Activated CD4-positive, alpha-beta T cell treated with anti-CD3 and anti-CD28 coated beads for 36 hours (primary cell): ENCODE measurements at regions not wholly inside any gene's neighbourhood (a gene's known extent, or its start where the extent isn't known, plus 50 kb on each side); places are given as distances from the start of the nearest gene placed in this dataset.
"Not testable (repeated sequence)": the region's sequence is repeated elsewhere in the genome, so short reads cannot be mapped to it uniquely, and the experiment has no call there.

Experiments
- ATAC-seq: fragments of 200-7000 bp; cut with Tn5 transposase; one replicate; pipeline ENCODE4 v1.10.0; 2021; ENCODE audit warnings: mild to moderate bottlenecking, moderate library complexity
- CTCF ChIA-PET: fragments of 350-600 bp; sonication (Branson Sonifier 250); formaldehyde crosslinking; loops from one replicate; lab custom pipeline; 2021; ENCODE audit warnings: antibody characterized with exemption; lab: Charles Lee
- POLR2A ChIA-PET: fragments of 350-600 bp; sonication (Branson Sonifier 250); formaldehyde crosslinking; loops from one replicate; lab custom pipeline; 2021; ENCODE audit warnings: antibody characterized with exemption, inconsistent platforms; lab: Charles Lee
- DNase-seq: peaks from one replicate; pipeline ENCODE4 v3.0.0-alpha.2; 2020
- H3K27ac Mint-ChIP-seq: one replicate; pipeline ENCODE4 v1.8.0; 2021; ENCODE audit warnings: mixed read lengths
- H3K27me3 Mint-ChIP-seq: one replicate; pipeline ENCODE4 v1.8.0; 2021; ENCODE audit warnings: mixed read lengths
- H3K36me3 Mint-ChIP-seq: one replicate; pipeline ENCODE4 v1.8.0; 2021; ENCODE audit warnings: low read depth, mixed read lengths
- H3K4me1 Mint-ChIP-seq: one replicate; pipeline ENCODE4 v1.8.0; 2021; ENCODE audit warnings: mixed read lengths
- H3K4me3 Mint-ChIP-seq: one replicate; pipeline ENCODE4 v1.8.0; 2021; ENCODE audit warnings: mild to moderate bottlenecking, moderate library complexity, mixed read lengths
- H3K9me3 Mint-ChIP-seq: one replicate; pipeline ENCODE4 v1.8.0; 2021; ENCODE audit warnings: low read depth, mixed read lengths
- intact Hi-C, 2 experiments: fragments of 100-400 bp; cut with DNase I in 1 of 2; cut with micrococcal nuclease in 1 of 2; formaldehyde crosslinking; loops; one replicate each; pipeline versions ENCODE4 v1.14.2 to v1.15.1; 2022 to 2024; cut with DNase I, micrococcal nuclease

DNA sequence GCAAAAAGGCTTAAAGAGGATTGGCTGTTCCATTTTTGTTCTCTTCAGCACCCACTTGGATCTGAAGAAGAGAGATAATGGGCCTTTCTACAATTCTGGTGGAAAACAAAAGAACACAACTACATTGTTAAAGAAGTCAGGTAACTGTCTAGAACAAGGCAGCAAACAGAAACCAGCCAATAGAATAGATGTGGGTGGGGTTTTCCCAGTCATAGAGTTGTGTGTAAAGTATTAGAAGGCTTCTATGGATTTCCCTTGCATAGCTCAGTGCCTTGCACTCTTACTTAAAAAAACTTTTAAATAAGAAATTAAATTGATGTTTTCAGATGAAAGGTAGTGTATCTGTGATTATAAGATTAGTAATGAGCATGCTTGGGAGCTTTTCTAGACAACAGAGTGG is 462.7 kb upstream of the ATP11B start:
- H3K4me1 Mint-ChIP-seq, result no peaks in the 10 kb centered on the region
- H3K4me3 Mint-ChIP-seq, result no peak overlapping the region
- CTCF ChIA-PET, result no interaction called here
- H3K27me3 Mint-ChIP-seq, result no peaks in the 10 kb centered on the region
- no peak overlapping the region for H3K27ac Mint-ChIP-seq
- H3K36me3 Mint-ChIP-seq, result no peaks in the 10 kb centered on the region
- H3K9me3 Mint-ChIP-seq, result peaks cover 5% of the 10 kb centered on the region
- ATAC-seq (no peak), DNase-seq (no peak)
- intact Hi-C loops, result no loop called here
- POLR2A ChIA-PET, result no interaction called here

DNA sequence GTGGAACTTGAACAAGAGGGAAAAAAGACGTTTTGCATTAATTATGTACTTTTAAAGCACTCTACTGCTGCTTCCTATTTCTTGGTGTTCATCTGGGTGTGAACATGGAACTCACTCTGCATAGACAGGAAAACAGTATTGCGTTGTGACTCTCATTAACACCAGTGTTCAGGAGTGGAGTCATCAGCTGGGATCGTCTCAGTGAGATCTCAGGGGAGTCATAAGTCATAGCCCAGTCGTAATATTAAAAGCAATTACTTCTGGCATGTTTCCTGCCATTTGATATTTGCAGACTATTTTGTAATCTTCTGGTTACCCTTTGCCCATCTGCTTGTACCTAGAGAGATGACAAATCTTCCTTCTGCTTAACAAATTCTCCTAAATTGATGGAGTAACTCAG is 462.0 kb upstream of the ATP11B start:
- POLR2A ChIA-PET, result no interaction called here
- Mint-ChIP-seq H3K27ac (no peak overlapping the region), H3K4me3 (no peak overlapping the region), H3K27me3 (no peaks in the 10 kb centered on the region), H3K4me1 (no peaks in the 10 kb centered on the region), H3K9me3 (peaks cover 5% of the 10 kb centered on the region), H3K36me3 (no peaks in the 10 kb centered on the region)
- ATAC-seq (no peak), DNase-seq (no peak)
- intact Hi-C loops, result no loop called here
- CTCF ChIA-PET, result no interaction called here

DNA sequence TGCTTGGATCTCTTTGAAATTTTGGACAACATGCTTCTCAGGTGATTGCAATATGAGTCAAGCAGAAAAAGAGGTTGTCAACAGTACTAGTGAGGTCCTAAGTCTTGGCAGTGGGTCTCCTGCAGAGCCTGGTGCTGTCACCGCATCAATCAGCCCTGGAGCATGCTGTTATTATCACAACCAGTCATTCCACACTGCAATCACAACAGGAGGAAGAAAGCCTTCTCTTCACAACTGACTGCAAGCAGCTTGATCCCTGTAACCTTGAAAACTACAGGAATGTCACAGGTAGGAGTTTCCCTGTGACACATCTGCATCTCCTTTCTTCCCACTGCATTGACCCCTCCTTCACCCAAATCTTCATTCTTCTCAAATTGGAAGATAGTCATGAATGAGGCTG is 451.1 kb upstream of the ATP11B start:
- intact Hi-C loops, result no loop called here
- Mint-ChIP-seq H3K36me3 (no peaks in the 10 kb centered on the region), H3K9me3 (peaks cover 2% of the 10 kb centered on the region), H3K27me3 (no peaks in the 10 kb centered on the region), H3K4me1 (no peaks in the 10 kb centered on the region), H3K4me3 (no peak overlapping the region), H3K27ac (no peak overlapping the region)
- ATAC-seq (no peak), DNase-seq (no peak)
- CTCF ChIA-PET, result no interaction called here
- POLR2A ChIA-PET, result no interaction called here

DNA sequence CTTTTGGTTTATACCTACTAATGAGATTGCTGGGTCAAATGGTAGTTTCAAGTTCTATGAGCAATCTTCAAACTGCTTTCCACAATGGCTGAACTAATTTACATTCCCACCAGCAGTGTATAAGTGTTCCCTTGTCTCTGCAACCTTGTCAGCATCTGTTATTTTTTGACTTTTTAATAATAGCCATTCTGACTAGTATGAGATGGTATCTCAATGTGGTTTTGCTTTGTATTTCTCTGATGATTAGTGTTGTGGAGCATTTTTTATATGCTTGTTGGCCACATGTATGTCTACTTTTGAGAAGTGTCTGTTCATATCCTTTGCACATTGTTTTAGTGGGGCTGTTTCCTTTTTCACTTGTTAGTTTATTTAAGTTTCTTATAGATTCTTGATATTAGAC is 449.3 kb upstream of the ATP11B start:
- H3K36me3 Mint-ChIP-seq, H3K27me3 Mint-ChIP-seq, H3K9me3 Mint-ChIP-seq, H3K4me3 Mint-ChIP-seq, ATAC-seq, intact Hi-C loops, DNase-seq, H3K4me1 Mint-ChIP-seq, H3K27ac Mint-ChIP-seq, POLR2A ChIA-PET: not testable (repeated sequence)
- CTCF ChIA-PET, result interaction anchor here (0.7 kb wide), 1 partner anchor 481 kb away, joined by 3 read pairs; no protein-coding TSS in a partner anchor

DNA sequence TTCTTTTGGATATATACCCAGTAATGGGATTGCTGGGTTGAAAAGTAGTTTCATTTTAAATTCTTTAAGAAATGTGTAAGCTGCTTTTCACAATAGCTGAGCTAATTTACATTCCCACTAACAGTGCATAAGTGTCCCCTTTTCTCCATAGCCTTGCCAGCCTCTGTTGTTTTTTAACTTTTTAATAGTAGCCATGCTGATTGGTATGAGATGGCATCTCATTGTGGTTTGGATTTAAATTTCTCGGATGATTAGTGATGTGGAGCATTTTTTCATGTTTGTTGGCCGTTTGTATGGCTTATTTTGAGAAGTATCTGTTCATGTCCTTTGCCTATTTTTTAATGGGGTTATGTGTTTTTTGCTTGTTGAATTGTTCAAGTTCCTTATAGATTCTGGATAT is 444.3 kb upstream of the ATP11B start:
- Mint-ChIP-seq H3K27ac (no peak overlapping the region), H3K4me1 (no peaks in the 10 kb centered on the region), H3K27me3 (no peaks in the 10 kb centered on the region), H3K9me3 (no peaks in the 10 kb centered on the region), H3K4me3 (no peak overlapping the region), H3K36me3 (no peaks in the 10 kb centered on the region)
- DNase-seq (no peak), ATAC-seq (no peak)
- POLR2A ChIA-PET, result no interaction called here
- CTCF ChIA-PET, result no interaction called here
- intact Hi-C loops, result no loop called here

DNA sequence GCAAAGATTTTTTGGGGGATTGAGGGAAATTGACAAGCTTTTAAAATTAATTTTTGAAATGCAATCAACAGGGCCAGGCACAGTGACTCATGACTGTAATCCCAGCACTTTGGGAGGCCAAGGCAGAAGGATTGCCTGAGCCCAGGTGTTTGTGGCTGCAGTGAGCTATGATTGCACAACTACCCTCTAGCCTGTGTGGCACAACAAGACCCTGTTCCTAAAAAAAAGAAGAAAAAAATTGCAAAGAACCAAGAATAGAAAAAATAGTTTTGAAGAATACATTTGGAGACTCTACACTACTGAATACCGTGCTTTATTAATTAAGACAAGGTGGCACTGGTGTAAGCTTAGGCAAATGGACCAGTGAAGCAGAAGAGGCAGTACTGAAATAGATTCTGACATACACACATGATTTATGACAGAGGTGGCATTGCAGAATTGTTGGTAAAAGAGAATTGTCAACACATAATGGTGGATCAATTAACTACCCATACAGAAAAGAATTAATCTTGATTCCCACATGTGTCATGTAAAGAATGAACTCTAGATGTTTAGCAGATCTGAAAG is 443.3 kb upstream of the ATP11B start:
- intact Hi-C loops, result no loop called here
- H3K4me1 Mint-ChIP-seq, result no peaks in the 10 kb centered on the region
- POLR2A ChIA-PET, result no interaction called here
- DNase-seq (no peak), ATAC-seq (no peak)
- H3K9me3 Mint-ChIP-seq, result no peaks in the 10 kb centered on the region
- H3K36me3 Mint-ChIP-seq, result no peaks in the 10 kb centered on the region
- no peaks in the 10 kb centered on the region for H3K27me3 Mint-ChIP-seq
- H3K4me3 Mint-ChIP-seq, result no peak overlapping the region
- CTCF ChIA-PET, result no interaction called here
- no peak overlapping the region for H3K27ac Mint-ChIP-seq

DNA sequence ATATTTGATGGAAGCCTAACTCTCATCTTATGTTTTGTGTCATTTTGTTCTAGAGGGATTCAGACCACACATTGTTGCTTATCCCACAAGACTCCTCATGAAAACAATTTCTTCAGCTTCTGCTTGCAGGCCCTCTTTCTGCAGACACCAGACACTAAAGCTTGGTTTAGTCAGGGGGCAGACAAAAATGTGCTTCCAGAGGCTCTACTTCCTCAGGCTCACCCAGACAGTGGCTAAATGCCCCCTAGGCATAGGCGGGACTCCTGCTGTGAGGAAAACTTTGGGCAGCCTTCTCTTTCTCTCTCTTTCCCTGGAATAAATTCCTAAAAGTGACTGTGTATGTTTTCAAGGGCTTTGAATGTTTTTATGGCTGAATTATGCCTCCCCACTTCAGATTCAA is 435.4 kb upstream of the ATP11B start:
- H3K9me3 Mint-ChIP-seq, result no peaks in the 10 kb centered on the region
- H3K27me3 Mint-ChIP-seq, result no peaks in the 10 kb centered on the region
- no peaks in the 10 kb centered on the region for H3K36me3 Mint-ChIP-seq
- intact Hi-C loops, result no loop called here
- H3K27ac Mint-ChIP-seq, result no peak overlapping the region
- H3K4me1 Mint-ChIP-seq, result no peaks in the 10 kb centered on the region
- ChIA-PET CTCF (no interaction called here), POLR2A (no interaction called here)
- H3K4me3 Mint-ChIP-seq, result no peak overlapping the region
- no peak for DNase-seq
- no peak for ATAC-seq

DNA sequence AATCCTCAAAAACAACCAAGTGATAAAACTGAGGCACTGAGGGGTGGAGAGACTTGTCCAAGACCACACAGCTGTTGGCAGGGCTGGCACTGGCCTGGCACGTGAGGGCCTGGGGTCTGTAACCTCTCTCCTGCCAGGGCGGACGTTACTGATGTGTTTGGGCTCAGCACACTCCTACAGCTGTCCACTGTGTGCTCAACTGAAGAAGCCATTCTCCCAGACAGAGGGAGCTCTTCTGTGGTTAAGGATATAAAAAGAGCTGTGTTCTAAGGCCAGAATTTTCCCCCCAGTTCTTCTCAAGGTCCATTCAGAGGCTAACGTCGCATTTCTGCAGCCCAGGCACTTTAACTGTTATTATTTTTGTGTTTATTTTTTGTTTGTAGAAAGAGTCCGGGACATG is 429.0 kb upstream of the ATP11B start:
- H3K9me3 Mint-ChIP-seq, result no peaks in the 10 kb centered on the region
- ChIA-PET POLR2A (interaction anchor here (0.6 kb wide), 1 partner anchor 279 kb away, joined by 3 read pairs; no protein-coding TSS in a partner anchor), CTCF (interaction anchor here (0.5 kb wide), 1 partner anchor 229 kb away, joined by 3 read pairs; no protein-coding TSS in a partner anchor)
- no peak overlapping the region for H3K4me3 Mint-ChIP-seq
- no peaks in the 10 kb centered on the region for H3K4me1 Mint-ChIP-seq
- ATAC-seq, result no peak
- H3K36me3 Mint-ChIP-seq, result no peaks in the 10 kb centered on the region
- DNase-seq, result no peak
- H3K27me3 Mint-ChIP-seq, result no peaks in the 10 kb centered on the region
- H3K27ac Mint-ChIP-seq, result no peak overlapping the region
- intact Hi-C loops, result no loop called here

DNA sequence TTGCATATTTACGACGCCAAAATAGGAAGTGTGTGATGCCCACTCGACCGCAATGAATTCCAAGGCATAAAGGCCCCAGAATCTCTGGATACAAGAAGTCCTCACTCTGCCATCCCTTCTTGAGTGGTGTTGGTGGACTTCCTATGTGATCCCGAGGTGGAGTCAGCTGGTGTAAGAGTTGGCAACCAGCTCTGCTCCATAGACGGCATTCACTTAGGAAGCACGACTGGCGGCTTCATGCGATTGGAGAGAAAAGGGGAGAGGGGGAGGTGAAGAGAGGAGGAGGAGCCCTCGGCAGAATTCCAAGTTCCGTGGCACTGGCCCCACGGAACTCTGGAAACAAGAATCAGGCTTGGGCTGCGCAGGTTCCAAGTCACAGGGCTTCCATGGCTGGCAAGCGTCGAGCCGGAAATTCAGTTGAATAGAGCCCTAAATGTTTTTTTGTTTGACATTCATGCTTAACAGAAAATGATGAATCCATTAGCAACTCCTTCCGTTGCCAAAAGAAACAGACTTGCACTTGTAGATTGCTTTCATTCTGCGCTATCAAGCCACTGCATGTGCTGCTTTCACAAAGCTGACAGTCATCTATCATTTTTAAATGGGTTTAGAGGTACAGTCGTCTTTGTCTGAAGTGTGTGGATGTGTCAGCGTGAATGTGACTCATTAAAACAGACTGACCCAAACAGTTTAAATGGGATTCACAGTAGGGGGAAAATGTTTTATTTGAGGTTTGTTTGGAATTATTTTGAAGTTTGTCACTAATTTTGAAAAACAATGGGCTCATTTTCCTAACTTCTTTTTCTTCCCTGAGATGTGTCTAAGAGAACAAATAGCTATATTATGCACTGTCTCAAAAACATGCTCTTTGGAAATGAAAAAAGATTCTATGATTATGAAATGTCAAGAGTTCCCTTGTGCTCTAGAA is 428.3 kb upstream of the ATP11B start:
- Mint-ChIP-seq H3K27ac (no peak overlapping the region), H3K4me1 (no peaks in the 10 kb centered on the region), H3K4me3 (no peak overlapping the region), H3K36me3 (no peaks in the 10 kb centered on the region), H3K9me3 (no peaks in the 10 kb centered on the region), H3K27me3 (no peaks in the 10 kb centered on the region)
- intact Hi-C loops, result no loop called here
- ATAC-seq (no peak), DNase-seq (no peak)
- ChIA-PET POLR2A (no interaction called here), CTCF (no interaction called here)

DNA sequence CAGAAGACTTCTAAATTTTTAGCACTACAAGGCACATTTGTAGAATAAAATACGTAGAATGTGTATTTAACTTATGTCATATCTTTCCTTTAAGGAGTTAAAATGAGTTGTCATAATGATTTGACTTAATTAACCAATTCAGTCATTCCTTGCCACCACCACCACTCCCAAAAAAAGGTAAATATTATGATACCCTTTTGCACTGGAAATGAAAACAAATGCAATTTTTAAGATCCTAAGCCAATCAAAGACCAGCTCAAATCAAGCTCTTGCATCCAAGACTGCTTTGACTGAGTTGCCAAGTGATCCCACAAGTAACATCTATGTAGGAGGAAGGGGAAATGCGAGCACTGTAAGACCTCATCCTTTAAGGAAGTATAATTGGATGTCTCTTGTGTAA is 426.6 kb upstream of the ATP11B start:
- CTCF ChIA-PET, result no interaction called here
- no peaks in the 10 kb centered on the region for H3K36me3 Mint-ChIP-seq
- H3K4me1 Mint-ChIP-seq, result no peaks in the 10 kb centered on the region
- POLR2A ChIA-PET, result no interaction called here
- no peak overlapping the region for H3K4me3 Mint-ChIP-seq
- ATAC-seq (no peak), DNase-seq (no peak)
- H3K27me3 Mint-ChIP-seq, result no peaks in the 10 kb centered on the region
- intact Hi-C loops, result no loop called here
- no peaks in the 10 kb centered on the region for H3K9me3 Mint-ChIP-seq
- H3K27ac Mint-ChIP-seq, result no peak overlapping the region

DNA sequence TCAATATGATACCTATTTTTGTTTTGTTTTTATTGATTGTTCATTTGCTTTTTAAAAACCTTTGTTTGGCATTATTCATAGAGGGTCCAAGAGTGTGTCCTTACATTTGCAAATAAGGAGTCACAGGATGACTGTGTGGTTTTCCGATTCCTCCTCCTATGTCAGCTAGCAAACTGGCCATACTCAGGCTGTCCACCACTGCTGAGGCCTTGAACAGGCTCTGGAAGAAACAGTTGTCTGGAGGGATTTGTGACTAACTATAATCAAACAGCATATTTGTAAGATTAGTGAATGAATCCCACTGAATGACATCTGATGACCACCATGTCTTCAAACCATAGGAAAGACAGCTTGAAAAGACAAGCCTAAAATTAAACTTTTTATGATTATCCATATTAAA is 423.4 kb upstream of the ATP11B start:
- no peak for ATAC-seq
- Mint-ChIP-seq H3K27me3 (peaks cover 1% of the 10 kb centered on the region), H3K4me1 (no peaks in the 10 kb centered on the region), H3K4me3 (no peak overlapping the region), H3K36me3 (no peaks in the 10 kb centered on the region), H3K27ac (no peak overlapping the region), H3K9me3 (no peaks in the 10 kb centered on the region)
- no peak for DNase-seq
- POLR2A ChIA-PET, result no interaction called here
- intact Hi-C loops, result no loop called here
- CTCF ChIA-PET, result no interaction called here

DNA sequence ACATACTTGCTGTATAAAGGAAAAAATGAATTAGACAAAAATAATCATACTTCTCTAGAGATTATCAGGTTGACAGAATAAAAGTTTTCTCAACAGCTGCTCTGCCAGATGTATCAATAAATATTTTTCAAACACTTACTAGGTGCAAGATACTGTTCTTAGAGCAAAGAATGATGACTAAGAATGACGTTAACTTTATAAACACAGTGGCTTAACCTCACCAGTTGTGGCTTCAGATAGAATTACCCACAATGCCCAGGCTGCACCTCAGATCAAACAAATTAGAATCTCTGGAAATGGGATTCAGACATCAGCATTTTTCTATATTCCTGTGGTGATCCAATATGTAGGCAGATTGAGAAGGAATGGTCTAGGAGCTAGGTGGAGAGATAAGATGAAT is 422.4 kb upstream of the ATP11B start:
- POLR2A ChIA-PET, result no interaction called here
- CTCF ChIA-PET, result no interaction called here
- ATAC-seq, result no peak

More for the DNA sequence above, 422.4 kb upstream of the ATP11B start:
- no peaks in the 10 kb centered on the region for H3K9me3 Mint-ChIP-seq
- DNase-seq, result no peak
- H3K27me3 Mint-ChIP-seq, result peaks cover 3% of the 10 kb centered on the region
- no peak overlapping the region for H3K27ac Mint-ChIP-seq
- no peaks in the 10 kb centered on the region for H3K36me3 Mint-ChIP-seq
- no peak overlapping the region for H3K4me3 Mint-ChIP-seq
- intact Hi-C loops, result no loop called here
- no peaks in the 10 kb centered on the region for H3K4me1 Mint-ChIP-seq
